Nephron (organoid): ENCODE measurements at regions not wholly inside any gene's neighbourhood (a gene's known extent, or its start where the extent isn't known, plus 50 kb on each side); places are given as distances from the start of the nearest gene placed in this dataset.
A peak's percentile ranks its signal among the peaks of the same experiment; 100 is the strongest.

Experiments used
- H3K27ac Mint-ChIP-seq, 3 experiments: 2 replicates each; pipeline ENCODE4 v1.8.0; 2020; ENCODE audit warnings: mixed read lengths in 3 of 3, mild to moderate bottlenecking in 2 of 3, moderate library complexity in 1 of 3
- H3K27me3 Mint-ChIP-seq: 2 replicates; pipeline ENCODE4 v1.8.0; 2021; ENCODE audit warnings: low read depth, mild to moderate bottlenecking, moderate library complexity, mixed read lengths
- H3K36me3 Mint-ChIP-seq: 2 replicates; pipeline ENCODE4 v1.8.0; 2020; ENCODE audit warnings: low read depth, mixed read lengths
- H3K4me1 Mint-ChIP-seq: 2 replicates; pipeline ENCODE4 v1.8.0; 2020; ENCODE audit warnings: mixed read lengths
- H3K4me3 Mint-ChIP-seq, 3 experiments: 2 replicates each; pipeline ENCODE4 v1.8.0; 2020; ENCODE audit warnings: mild to moderate bottlenecking in 3 of 3, mixed read lengths in 3 of 3, moderate library complexity in 2 of 3
- H3K9me3 Mint-ChIP-seq: 2 replicates; pipeline ENCODE4 v1.8.0; 2020; ENCODE audit warnings: mixed read lengths
- TF ChIP-seq, protein P1 (sequence below), 3 experiments: fragments of 200-600 bp; sonication (generic); IDR thresholded peaks; one replicate each; pipeline ENCODE4 v1.5.0; 2021; ENCODE audit warnings: antibody characterized with exemption in 3 of 3; ENCODE audit not compliant: unreplicated experiment in 3 of 3

DNA sequence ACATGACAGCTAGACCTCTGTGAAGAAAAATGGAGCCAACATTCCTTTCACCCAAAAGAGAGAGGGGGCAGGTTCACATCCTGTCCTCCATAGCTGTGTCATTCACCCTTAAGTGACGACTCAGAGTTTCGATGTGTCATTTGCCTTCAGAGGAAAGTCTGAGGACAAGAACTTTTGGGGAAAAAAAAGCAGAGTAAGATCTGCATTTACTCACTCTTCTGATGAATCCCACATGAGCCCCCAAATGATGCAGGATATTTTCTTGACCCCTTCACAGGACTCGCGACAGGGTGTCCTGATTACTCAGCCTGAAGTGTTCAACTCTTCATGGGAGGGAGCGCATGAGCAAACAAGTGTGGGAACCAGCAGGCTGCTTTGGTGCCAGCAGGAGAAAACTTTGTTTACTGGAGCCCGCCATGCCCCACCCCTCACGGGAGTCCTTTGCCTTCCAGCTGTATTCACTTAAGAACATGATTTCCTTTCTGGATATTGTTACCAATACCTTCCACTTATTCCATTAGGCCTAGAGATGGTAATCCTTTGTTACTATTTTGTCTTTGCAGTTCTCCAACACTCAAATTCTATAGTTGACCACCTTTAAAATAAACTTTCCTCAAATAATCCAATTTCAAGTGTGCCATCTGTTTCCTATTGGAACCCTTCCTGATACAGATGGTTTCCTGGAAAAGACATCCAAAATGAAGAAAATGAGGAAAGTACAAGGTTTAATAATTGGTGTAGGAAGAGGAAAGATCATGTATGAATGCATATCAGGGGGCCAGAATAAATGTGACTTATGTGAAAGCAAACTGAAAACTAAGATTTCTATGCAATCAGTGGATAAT is 729.8 kb downstream of the FAM181B start:
- Mint-ChIP-seq H3K27ac (no peak overlapping the region), H3K4me1 (no peaks in the 10 kb centered on the region), H3K27me3 (no peaks in the 10 kb centered on the region), H3K9me3 (no peaks in the 10 kb centered on the region), H3K4me3 (no peak overlapping the region), H3K36me3 (no peaks in the 10 kb centered on the region)
- TF ChIP-seq, protein P1, sequence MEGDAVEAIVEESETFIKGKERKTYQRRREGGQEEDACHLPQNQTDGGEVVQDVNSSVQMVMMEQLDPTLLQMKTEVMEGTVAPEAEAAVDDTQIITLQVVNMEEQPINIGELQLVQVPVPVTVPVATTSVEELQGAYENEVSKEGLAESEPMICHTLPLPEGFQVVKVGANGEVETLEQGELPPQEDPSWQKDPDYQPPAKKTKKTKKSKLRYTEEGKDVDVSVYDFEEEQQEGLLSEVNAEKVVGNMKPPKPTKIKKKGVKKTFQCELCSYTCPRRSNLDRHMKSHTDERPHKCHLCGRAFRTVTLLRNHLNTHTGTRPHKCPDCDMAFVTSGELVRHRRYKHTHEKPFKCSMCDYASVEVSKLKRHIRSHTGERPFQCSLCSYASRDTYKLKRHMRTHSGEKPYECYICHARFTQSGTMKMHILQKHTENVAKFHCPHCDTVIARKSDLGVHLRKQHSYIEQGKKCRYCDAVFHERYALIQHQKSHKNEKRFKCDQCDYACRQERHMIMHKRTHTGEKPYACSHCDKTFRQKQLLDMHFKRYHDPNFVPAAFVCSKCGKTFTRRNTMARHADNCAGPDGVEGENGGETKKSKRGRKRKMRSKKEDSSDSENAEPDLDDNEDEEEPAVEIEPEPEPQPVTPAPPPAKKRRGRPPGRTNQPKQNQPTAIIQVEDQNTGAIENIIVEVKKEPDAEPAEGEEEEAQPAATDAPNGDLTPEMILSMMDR (IDR thresholded peaks at IDR 0.05; ENCODE audit: unreplicated experiment in 3 of 3) = no peak

GRCh38 chr11:82003024-82003423 is 730.6 kb downstream of the FAM181B start:
- TF ChIP-seq, protein P1 (IDR thresholded peaks at IDR 0.05; ENCODE audit: unreplicated experiment in 3 of 3) = no peak
- Mint-ChIP-seq H3K36me3 (no peaks in the 10 kb centered on the region), H3K9me3 (no peaks in the 10 kb centered on the region), H3K27me3 (no peaks in the 10 kb centered on the region), H3K4me1 (no peaks in the 10 kb centered on the region), H3K4me3 (no peak overlapping the region), H3K27ac (no peak overlapping the region)

GRCh38 chr11:81995889-81996288 is 737.8 kb downstream of the FAM181B start:
- no peaks in the 10 kb centered on the region for H3K4me1 Mint-ChIP-seq
- H3K9me3 Mint-ChIP-seq = no peaks in the 10 kb centered on the region
- TF ChIP-seq, protein P1 (IDR thresholded peaks at IDR 0.05; ENCODE audit: unreplicated experiment in 3 of 3) = no peak
- H3K27me3 Mint-ChIP-seq = no peaks in the 10 kb centered on the region
- H3K4me3 Mint-ChIP-seq = no peak overlapping the region
- no peaks in the 10 kb centered on the region for H3K36me3 Mint-ChIP-seq
- H3K27ac Mint-ChIP-seq = no peak overlapping the region

- H3K4me3 Mint-ChIP-seq = no peak overlapping the region
- TF ChIP-seq, protein P1 (IDR thresholded peaks at IDR 0.05; ENCODE audit: unreplicated experiment in 3 of 3) = no peak
- H3K27me3 Mint-ChIP-seq = no peaks in the 10 kb centered on the region
- H3K36me3 Mint-ChIP-seq = no peaks in the 10 kb centered on the region
- H3K9me3 Mint-ChIP-seq = peaks cover 6% of the 10 kb centered on the region
- peak overlapping the region in 2 of 3 experiments; percentile 25 to 48 for H3K27ac Mint-ChIP-seq
- no peaks in the 10 kb centered on the region for H3K4me1 Mint-ChIP-seq
These were observed 739.9 kb downstream of the FAM181B start for GRCh38 chr11:81993755-81994154.

DNA sequence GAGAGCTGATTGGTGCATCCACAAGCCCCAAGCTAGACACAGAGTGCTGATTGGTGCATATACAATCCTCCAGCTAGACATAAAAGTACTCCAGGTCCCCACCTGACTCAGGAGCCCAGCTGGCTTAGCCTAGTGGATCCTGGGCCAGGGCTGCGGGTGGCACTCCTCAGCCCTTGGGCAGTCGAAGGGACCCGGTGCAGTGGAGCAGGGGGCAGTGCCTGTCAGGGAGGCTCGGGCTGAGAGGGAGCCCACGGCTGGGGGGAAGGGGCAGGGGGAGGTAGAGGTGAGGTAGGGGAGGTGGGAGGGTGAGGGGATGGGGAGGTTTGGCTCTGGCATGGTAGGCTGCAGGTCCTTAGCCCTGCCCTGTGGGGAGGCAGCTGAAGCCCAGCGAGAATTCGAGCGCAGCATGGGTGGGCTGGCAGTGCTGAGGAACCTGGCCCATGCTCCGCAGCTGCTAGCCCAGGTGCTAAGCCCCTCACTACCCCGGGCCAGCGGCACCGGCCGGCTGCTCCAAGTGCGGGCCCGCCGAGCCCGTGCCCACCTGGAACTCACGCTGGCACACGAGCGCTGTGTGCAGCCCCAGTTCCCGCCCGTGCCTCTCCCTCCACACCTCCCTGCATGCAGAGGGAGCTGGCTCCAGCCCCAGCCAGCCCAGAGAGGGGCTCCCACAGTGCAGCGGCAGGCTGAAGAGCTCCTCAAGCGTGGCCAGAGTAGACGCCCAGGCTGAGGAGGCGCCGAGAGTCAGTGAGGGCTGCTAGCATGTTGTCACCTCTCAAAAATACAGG is 742.8 kb downstream of the FAM181B start:
- Mint-ChIP-seq H3K4me1 (peaks cover 12% of the 10 kb centered on the region), H3K27me3 (no peaks in the 10 kb centered on the region), H3K9me3 (peaks cover 10% of the 10 kb centered on the region), H3K4me3 (no peak overlapping the region), H3K27ac (no peak overlapping the region), H3K36me3 (no peaks in the 10 kb centered on the region)
- TF ChIP-seq, protein P1 (IDR thresholded peaks at IDR 0.05; ENCODE audit: unreplicated experiment in 3 of 3) = no peak
